ENCODE measurements at regions not wholly inside any gene's neighbourhood (a gene's known extent, or its start where the extent isn't known, plus 50 kb on each side); places are given as distances from the start of the nearest gene placed in this dataset.

- no peak for DNase-seq
- H3K9me3 ChIP-seq: no peaks in the 10 kb centered on the region
- intact Hi-C loops (cut with DNase I): no loop called here
- peaks cover 9% of the 10 kb centered on the region for H3K4me1 ChIP-seq (ENCODE audit: insufficient read depth)
- 59 to 79% (median 61%) methylated on average over 3 of the region's 3 CpGs for whole genome bisulfite sequencing, 3 donors
- no peaks in the 10 kb centered on the region for H3K27me3 ChIP-seq
- no peaks in the 10 kb centered on the region for H3K36me3 ChIP-seq
- H3K27ac ChIP-seq: no peak overlapping the region
- TF ChIP-seq CTCF (IDR thresholded peaks at IDR 0.05): no peak
- TF ChIP-seq EP300 (IDR thresholded peaks at IDR 0.05): no peak
- no peak for TF ChIP-seq POLR2A (IDR thresholded peaks at IDR 0.05)
- H3K4me3 ChIP-seq: no peak overlapping the region
Observed at GRCh38 chr2:23283653-23284052, 101.3 kb upstream of the KLHL29 start.

GRCh38 chr2:23285091-23285800, 99.7 kb upstream of the KLHL29 start:
- H3K9me3 ChIP-seq: no peaks in the 10 kb centered on the region
- TF ChIP-seq CTCF (IDR thresholded peaks at IDR 0.05) (no peak), EP300 (IDR thresholded peaks at IDR 0.05) (no peak), POLR2A (IDR thresholded peaks at IDR 0.05) (no peak)
- H3K36me3 ChIP-seq: no peaks in the 10 kb centered on the region
- H3K4me3 ChIP-seq: no peak overlapping the region
- H3K4me1 ChIP-seq (ENCODE audit: insufficient read depth): peaks cover 9% of the 10 kb centered on the region
- no peak for DNase-seq
- no peaks in the 10 kb centered on the region for H3K27me3 ChIP-seq
- intact Hi-C loops (cut with DNase I): no loop called here
- WGBS, 3 donors: 69 to 82% (median 81%) methylated on average over 1 of the region's 1 CpG
- no peak overlapping the region for H3K27ac ChIP-seq

- no peak for DNase-seq
- Histone ChIP-seq H3K27ac (no peak overlapping the region), H3K4me3 (no peak overlapping the region), H3K27me3 (no peaks in the 10 kb centered on the region), H3K36me3 (no peaks in the 10 kb centered on the region), H3K9me3 (no peaks in the 10 kb centered on the region), H3K4me1 (ENCODE audit: insufficient read depth) (peaks cover 9% of the 10 kb centered on the region)
- intact Hi-C loops (cut with DNase I): no loop called here
- 79 to 81% (median 81%) methylated on average over 6 of the region's 6 CpGs for WGBS, 3 donors
- TF ChIP-seq CTCF (IDR thresholded peaks at IDR 0.05): no peak
Observed at GRCh38 chr2:23286031-23286757, 98.8 kb upstream of the KLHL29 start.

- no peaks in the 10 kb centered on the region for H3K9me3 ChIP-seq
- H3K36me3 ChIP-seq: no peaks in the 10 kb centered on the region
- H3K27me3 ChIP-seq: no peaks in the 10 kb centered on the region
- 5 to 11% (median 10%) methylated on average over 6 of the region's 6 CpGs for WGBS, 3 donors
- intact Hi-C loops (cut with DNase I): no loop called here
- peaks cover 9% of the 10 kb centered on the region for H3K4me1 ChIP-seq (ENCODE audit: insufficient read depth)
- H3K27ac ChIP-seq: no peak overlapping the region
- no peak for TF ChIP-seq POLR2A (IDR thresholded peaks at IDR 0.05)
- TF ChIP-seq EP300 (IDR thresholded peaks at IDR 0.05): no peak
- TF ChIP-seq CTCF (IDR thresholded peaks at IDR 0.05): no peak
- peak; percentile 20 to 51 (median 27) for DNase-seq
- no peak overlapping the region for H3K4me3 ChIP-seq
Observed at GRCh38 chr2:23286758-23287704, 97.9 kb upstream of the KLHL29 start.

Data from ovary (tissue), 7 donors.